Keratinocyte (primary cell): ENCODE measurements at regions not wholly inside any gene's neighbourhood (a gene's known extent, or its start where the extent isn't known, plus 50 kb on each side); places are given as distances from the start of the nearest gene placed in this dataset.

Experiments used
- DNase-seq: peaks from one replicate; pipeline ENCODE4 v3.0.0-alpha.2; 2011; ENCODE audit warnings: low read depth, missing footprints, low spot score
- FAIRE-seq: peaks from 2 replicates; lab custom pipeline; 2011; peaks lifted over from hg19 to GRCh38; lab: Jason Lieb, UNC
- H2AFZ ChIP-seq: 2 replicates; pipeline ENCODE4 v1.6.0; 2012; ENCODE audit warnings: low read length, control low read depth, inconsistent platforms; ENCODE audit not compliant: control insufficient read depth
- H3K27ac ChIP-seq: 2 replicates; pipeline ENCODE4 v1.5.1; 2011; ENCODE audit warnings: low read length; ENCODE audit not compliant: control insufficient read depth, insufficient read depth
- H3K27me3 ChIP-seq: 3 replicates; pipeline ENCODE4 v1.6.0; 2011; ENCODE audit warnings: low read length; ENCODE audit not compliant: control insufficient read depth, insufficient read depth; ENCODE audit errors: extremely low read depth
- H3K36me3 ChIP-seq, 2 experiments: 2 replicates in 1 of 2; 3 replicates in 1 of 2; pipeline ENCODE4 v1.5.1; 2011; ENCODE audit warnings: low read length in 2 of 2, mild to moderate bottlenecking in 1 of 2; ENCODE audit not compliant: control insufficient read depth in 2 of 2, insufficient read depth in 2 of 2; ENCODE audit errors: extremely low read depth in 1 of 2
- H3K4me1 ChIP-seq: 3 replicates; pipeline ENCODE4 v1.5.1; 2011; ENCODE audit warnings: low read length; ENCODE audit not compliant: control insufficient read depth, insufficient read depth; ENCODE audit errors: extremely low read depth
- H3K4me2 ChIP-seq: 3 replicates; pipeline ENCODE4 v1.6.0; 2011; ENCODE audit warnings: low read depth, low read length; ENCODE audit not compliant: control insufficient read depth, insufficient read depth; ENCODE audit errors: extremely low read depth
- H3K4me3 ChIP-seq, 3 experiments: fragments of 200-600 bp in 1 of 3; sonication (generic) in 1 of 3; 2 replicates in 2 of 3; 3 replicates in 1 of 3; pipeline ENCODE4 v1.5.1; 2011 to 2016; ENCODE audit warnings: low read length in 3 of 3, mild to moderate bottlenecking in 3 of 3, control low read depth in 2 of 3, inconsistent platforms in 1 of 3, low read depth in 1 of 3, mixed read lengths in 1 of 3, mixed run types in 1 of 3, moderate library complexity in 1 of 3; ENCODE audit not compliant: control insufficient read depth in 2 of 3, insufficient read depth in 2 of 3; ENCODE audit errors: extremely low read depth in 1 of 3
- H3K79me2 ChIP-seq: 2 replicates; pipeline ENCODE4 v1.6.0; 2012; ENCODE audit warnings: low read length; ENCODE audit not compliant: control insufficient read depth, insufficient read depth
- H3K9ac ChIP-seq: 3 replicates; pipeline ENCODE4 v1.6.0; 2011; ENCODE audit warnings: low read length; ENCODE audit not compliant: control insufficient read depth, insufficient read depth; ENCODE audit errors: extremely low read depth
- H3K9me1 ChIP-seq: 3 replicates; pipeline ENCODE4 v1.6.0; 2011; ENCODE audit warnings: low read length; ENCODE audit not compliant: control insufficient read depth, insufficient read depth; ENCODE audit errors: extremely low read depth
- H3K9me3 ChIP-seq: 2 replicates; pipeline ENCODE4 v1.5.1; 2012; ENCODE audit warnings: low read depth, low read length; ENCODE audit not compliant: control insufficient read depth
- H4K20me1 ChIP-seq: 3 replicates; pipeline ENCODE4 v1.6.0; 2011; ENCODE audit warnings: low read length; ENCODE audit not compliant: control insufficient read depth, insufficient read depth; ENCODE audit errors: extremely low read depth
- CTCF ChIP-seq, 3 experiments: IDR thresholded peaks in 1 of 3; conservative IDR thresholded peaks in 1 of 3; optimal IDR thresholded peaks in 1 of 3; 2 replicates in 2 of 3; 3 replicates in 1 of 3; pipeline versions ENCODE3 to v1.5.1; 2011; ENCODE audit warnings: low read length in 3 of 3, mild to moderate bottlenecking in 3 of 3, moderate library complexity in 2 of 3, control low read depth in 1 of 3, inconsistent platforms in 1 of 3; ENCODE audit not compliant: insufficient read depth in 2 of 3; ENCODE audit errors: extremely low read depth in 1 of 3
- EZH2 ChIP-seq: IDR thresholded peaks from one replicate; pipeline ENCODE4 v1.6.1; 2012; ENCODE audit warnings: inconsistent platforms, mild to moderate bottlenecking, low read length, moderate library complexity
- dilution Hi-C: fragments of 300-500 bp; cut with MboI; formaldehyde crosslinking; loops from one replicate; pipeline ENCODE4 v1.7.0; 2020; ENCODE audit warnings: low sequenced_read_pairs; ENCODE audit not compliant: extremely low pct_ligation_motif_present

- H3K4me3 ChIP-seq: no peak overlapping the region
- dilution Hi-C loops: no loop called here
These were observed 77.7 kb upstream of the GPR149 start for GRCh38 chr3:154507727-154508126.

GRCh38 chr3:154496978-154497377, 67.0 kb upstream of the GPR149 start:
- TF ChIP-seq EZH2: no peak
- TF ChIP-seq CTCF (optimal IDR thresholded peaks at IDR 0.05 in 1 of 3, IDR thresholded peaks at IDR 0.05 in 1 of 3, conservative IDR thresholded peaks at IDR 0.05 in 1 of 3; ENCODE audit: extremely low read depth in 1 of 3, insufficient read depth in 2 of 3, low read length in 3 of 3): no peak
- no peak overlapping the region for H3K9ac ChIP-seq
- FAIRE-seq (no peak), DNase-seq (no peak)
- H3K27me3 ChIP-seq: no peaks in the 10 kb centered on the region
- no peak overlapping the region for H3K4me2 ChIP-seq
- H3K36me3 ChIP-seq: no peaks in the 10 kb centered on the region
- no peaks in the 10 kb centered on the region for H3K79me2 ChIP-seq
- no peaks in the 10 kb centered on the region for H3K4me1 ChIP-seq
- no peaks in the 10 kb centered on the region for H4K20me1 ChIP-seq
- H3K4me3 ChIP-seq: no peak overlapping the region
- no peaks in the 10 kb centered on the region for H3K9me3 ChIP-seq
- no peaks in the 10 kb centered on the region for H3K9me1 ChIP-seq
- no peak overlapping the region for H3K27ac ChIP-seq
- dilution Hi-C loops: no loop called here
- no peak overlapping the region for H2AFZ ChIP-seq

More at GRCh38 chr3:154507727-154508126, 77.7 kb upstream of the GPR149 start:
- no peak overlapping the region for H3K4me2 ChIP-seq
- DNase-seq (no peak), FAIRE-seq (no peak)
- H3K36me3 ChIP-seq: no peaks in the 10 kb centered on the region
- H3K9ac ChIP-seq: no peak overlapping the region
- no peaks in the 10 kb centered on the region for H3K9me3 ChIP-seq
- H4K20me1 ChIP-seq: no peaks in the 10 kb centered on the region
- H3K4me1 ChIP-seq: no peaks in the 10 kb centered on the region
- H3K9me1 ChIP-seq: no peaks in the 10 kb centered on the region
- H3K27ac ChIP-seq: no peak overlapping the region
- no peak overlapping the region for H2AFZ ChIP-seq
- TF ChIP-seq EZH2 (no peak), CTCF (optimal IDR thresholded peaks at IDR 0.05 in 1 of 3, IDR thresholded peaks at IDR 0.05 in 1 of 3, conservative IDR thresholded peaks at IDR 0.05 in 1 of 3; ENCODE audit: extremely low read depth in 1 of 3, insufficient read depth in 2 of 3, low read length in 3 of 3) (no peak)
- H3K79me2 ChIP-seq: no peaks in the 10 kb centered on the region
- no peaks in the 10 kb centered on the region for H3K27me3 ChIP-seq
